GM12872 (cell line): ENCODE measurements at regions not wholly inside any gene's neighbourhood (a gene's known extent, or its start where the extent isn't known, plus 50 kb on each side); places are given as distances from the start of the nearest gene placed in this dataset.

Experiments used
- TF ChIP-seq, protein P1 (sequence below): IDR thresholded peaks from 3 replicates; pipeline ENCODE4 v1.5.1; 2011; ENCODE audit warnings: low read depth, mild to moderate bottlenecking, low read length, moderate library complexity; ENCODE audit not compliant: insufficient read depth

DNA sequence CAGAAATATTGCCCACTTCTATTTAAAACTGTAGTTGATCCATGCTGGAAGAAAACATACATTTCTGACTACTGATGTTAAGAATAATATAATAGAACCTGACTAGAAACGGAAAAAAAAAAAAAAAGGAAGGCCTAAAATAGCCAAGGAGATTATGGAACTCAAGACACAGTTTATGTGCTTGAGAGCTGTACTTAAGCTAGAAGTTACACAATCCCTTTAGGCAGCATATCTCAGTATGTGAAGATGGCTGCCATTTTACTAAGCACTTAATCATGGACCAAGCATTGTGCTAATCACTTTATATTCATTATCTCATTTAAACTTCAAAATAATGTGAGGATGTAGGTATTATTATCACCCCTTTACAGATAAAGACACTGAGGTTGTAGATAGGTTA lies 73.0 kb upstream of the NR4A3 start:
- TF ChIP-seq, protein P1, sequence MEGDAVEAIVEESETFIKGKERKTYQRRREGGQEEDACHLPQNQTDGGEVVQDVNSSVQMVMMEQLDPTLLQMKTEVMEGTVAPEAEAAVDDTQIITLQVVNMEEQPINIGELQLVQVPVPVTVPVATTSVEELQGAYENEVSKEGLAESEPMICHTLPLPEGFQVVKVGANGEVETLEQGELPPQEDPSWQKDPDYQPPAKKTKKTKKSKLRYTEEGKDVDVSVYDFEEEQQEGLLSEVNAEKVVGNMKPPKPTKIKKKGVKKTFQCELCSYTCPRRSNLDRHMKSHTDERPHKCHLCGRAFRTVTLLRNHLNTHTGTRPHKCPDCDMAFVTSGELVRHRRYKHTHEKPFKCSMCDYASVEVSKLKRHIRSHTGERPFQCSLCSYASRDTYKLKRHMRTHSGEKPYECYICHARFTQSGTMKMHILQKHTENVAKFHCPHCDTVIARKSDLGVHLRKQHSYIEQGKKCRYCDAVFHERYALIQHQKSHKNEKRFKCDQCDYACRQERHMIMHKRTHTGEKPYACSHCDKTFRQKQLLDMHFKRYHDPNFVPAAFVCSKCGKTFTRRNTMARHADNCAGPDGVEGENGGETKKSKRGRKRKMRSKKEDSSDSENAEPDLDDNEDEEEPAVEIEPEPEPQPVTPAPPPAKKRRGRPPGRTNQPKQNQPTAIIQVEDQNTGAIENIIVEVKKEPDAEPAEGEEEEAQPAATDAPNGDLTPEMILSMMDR, result no peak

GRCh38 chr9:99749641-99750040 lies 72.0 kb upstream of the NR4A3 start:
- TF ChIP-seq, protein P1, result no peak

GRCh38 chr9:99750526-99750925 lies 71.2 kb upstream of the NR4A3 start:
- TF ChIP-seq, protein P1, result no peak

GRCh38 chr9:99752417-99753109 lies 69.1 kb upstream of the NR4A3 start:
- TF ChIP-seq, protein P1, result no peak

- TF ChIP-seq, protein P1, result no peak
Measured at GRCh38 chr9:99753436-99753835, 68.2 kb upstream of the NR4A3 start.

DNA sequence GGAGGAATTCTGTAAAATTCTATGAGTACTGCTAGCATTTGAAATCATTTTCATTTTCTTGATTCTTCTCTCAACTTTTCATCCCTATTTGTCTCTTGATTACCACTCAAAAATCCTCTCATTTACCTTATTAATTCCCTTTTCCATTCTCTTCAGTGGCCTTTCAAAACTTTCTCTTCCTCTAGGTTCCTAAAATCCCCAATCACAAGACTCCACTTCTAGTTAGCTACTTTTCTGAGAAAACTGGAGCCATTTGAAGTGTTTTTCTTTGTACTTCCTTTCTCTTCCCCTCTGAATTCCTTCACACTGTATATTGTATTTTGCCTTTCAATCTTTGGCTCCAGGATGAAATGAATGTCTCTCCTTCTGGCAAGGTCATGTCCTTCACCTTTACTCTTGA lies 61.3 kb upstream of the NR4A3 start:
- TF ChIP-seq, protein P1, result no peak

DNA sequence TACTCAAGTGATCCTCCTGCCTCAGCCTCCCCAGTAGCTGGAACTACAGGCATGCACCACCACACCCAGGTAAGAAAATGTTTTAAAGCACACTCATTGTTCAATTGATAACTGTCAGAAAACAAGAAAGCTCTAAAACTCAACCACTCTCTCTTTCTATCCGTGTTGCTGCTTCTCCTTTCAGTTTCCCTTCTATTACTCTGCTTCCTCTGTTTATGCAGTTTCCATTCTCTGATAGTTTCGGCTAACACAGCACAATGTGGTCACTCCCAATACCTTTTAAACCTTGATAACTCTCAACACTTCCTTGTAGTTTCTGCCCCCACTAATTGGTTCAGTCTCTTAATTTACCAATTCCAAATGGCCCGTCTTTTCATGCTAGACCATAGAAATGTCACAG lies 59.2 kb upstream of the NR4A3 start:
- TF ChIP-seq, protein P1, result no peak
